ENCODE measurements at regions not wholly inside any gene's neighbourhood (a gene's known extent, or its start where the extent isn't known, plus 50 kb on each side); places are given as distances from the start of the nearest gene placed in this dataset.

DNA sequence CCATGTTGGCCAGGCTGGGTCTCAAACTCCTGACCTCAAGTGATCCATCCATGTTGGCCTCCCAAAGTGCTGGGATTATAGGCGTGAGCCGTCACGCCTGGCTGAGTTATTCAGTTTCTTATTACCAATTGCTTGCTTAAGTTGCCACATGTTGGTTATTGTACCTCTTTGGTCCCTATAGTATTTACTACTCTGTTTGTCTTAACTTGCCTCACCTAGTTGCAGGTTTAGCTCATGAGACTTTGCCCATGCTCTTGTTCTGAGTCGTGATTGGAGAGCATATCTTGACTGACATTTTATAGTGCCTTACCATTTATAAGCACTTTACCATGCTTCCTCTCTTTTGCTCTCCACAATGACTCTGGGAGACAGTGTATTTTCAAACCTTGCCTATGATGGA lies 134.2 kb upstream of the HDGFL1 start:
- TF ChIP-seq, protein P1, sequence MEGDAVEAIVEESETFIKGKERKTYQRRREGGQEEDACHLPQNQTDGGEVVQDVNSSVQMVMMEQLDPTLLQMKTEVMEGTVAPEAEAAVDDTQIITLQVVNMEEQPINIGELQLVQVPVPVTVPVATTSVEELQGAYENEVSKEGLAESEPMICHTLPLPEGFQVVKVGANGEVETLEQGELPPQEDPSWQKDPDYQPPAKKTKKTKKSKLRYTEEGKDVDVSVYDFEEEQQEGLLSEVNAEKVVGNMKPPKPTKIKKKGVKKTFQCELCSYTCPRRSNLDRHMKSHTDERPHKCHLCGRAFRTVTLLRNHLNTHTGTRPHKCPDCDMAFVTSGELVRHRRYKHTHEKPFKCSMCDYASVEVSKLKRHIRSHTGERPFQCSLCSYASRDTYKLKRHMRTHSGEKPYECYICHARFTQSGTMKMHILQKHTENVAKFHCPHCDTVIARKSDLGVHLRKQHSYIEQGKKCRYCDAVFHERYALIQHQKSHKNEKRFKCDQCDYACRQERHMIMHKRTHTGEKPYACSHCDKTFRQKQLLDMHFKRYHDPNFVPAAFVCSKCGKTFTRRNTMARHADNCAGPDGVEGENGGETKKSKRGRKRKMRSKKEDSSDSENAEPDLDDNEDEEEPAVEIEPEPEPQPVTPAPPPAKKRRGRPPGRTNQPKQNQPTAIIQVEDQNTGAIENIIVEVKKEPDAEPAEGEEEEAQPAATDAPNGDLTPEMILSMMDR (IDR thresholded peaks at IDR 0.05): no peak
- no peak for TF ChIP-seq POLR2A (IDR thresholded peaks at IDR 0.05)
